B cell (primary cell): ENCODE measurements at regions not wholly inside any gene's neighbourhood (a gene's known extent, or its start where the extent isn't known, plus 50 kb on each side); places are given as distances from the start of the nearest gene placed in this dataset.

ENCODE experiments used
- EZH2 ChIP-seq: IDR thresholded peaks from 2 replicates; pipeline ENCODE4 v1.6.1; 2012; ENCODE audit warnings: borderline replicate concordance, low read depth, mild to moderate bottlenecking, moderate library complexity, low read length; ENCODE audit not compliant: insufficient read depth, poor library complexity, severe bottlenecking
- TF ChIP-seq, protein P1 (sequence below): fragments of 200-600 bp; IDR thresholded peaks from one replicate; pipeline ENCODE4 v1.8.0; 2022; ENCODE audit warnings: antibody characterized with exemption, mild to moderate bottlenecking

- TF ChIP-seq, protein P1, sequence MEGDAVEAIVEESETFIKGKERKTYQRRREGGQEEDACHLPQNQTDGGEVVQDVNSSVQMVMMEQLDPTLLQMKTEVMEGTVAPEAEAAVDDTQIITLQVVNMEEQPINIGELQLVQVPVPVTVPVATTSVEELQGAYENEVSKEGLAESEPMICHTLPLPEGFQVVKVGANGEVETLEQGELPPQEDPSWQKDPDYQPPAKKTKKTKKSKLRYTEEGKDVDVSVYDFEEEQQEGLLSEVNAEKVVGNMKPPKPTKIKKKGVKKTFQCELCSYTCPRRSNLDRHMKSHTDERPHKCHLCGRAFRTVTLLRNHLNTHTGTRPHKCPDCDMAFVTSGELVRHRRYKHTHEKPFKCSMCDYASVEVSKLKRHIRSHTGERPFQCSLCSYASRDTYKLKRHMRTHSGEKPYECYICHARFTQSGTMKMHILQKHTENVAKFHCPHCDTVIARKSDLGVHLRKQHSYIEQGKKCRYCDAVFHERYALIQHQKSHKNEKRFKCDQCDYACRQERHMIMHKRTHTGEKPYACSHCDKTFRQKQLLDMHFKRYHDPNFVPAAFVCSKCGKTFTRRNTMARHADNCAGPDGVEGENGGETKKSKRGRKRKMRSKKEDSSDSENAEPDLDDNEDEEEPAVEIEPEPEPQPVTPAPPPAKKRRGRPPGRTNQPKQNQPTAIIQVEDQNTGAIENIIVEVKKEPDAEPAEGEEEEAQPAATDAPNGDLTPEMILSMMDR: no peak
- no peak for TF ChIP-seq EZH2
Measured at GRCh38 chr2:103164748-103165147, 402.9 kb downstream of the TMEM182 start.
